ENCODE measurements at regions not wholly inside any gene's neighbourhood (a gene's known extent, or its start where the extent isn't known, plus 50 kb on each side); places are given as distances from the start of the nearest gene placed in this dataset.
"Not testable (repeated sequence)": the region's sequence is repeated elsewhere in the genome, so short reads cannot be mapped to it uniquely, and the experiment has no call there.

DNA sequence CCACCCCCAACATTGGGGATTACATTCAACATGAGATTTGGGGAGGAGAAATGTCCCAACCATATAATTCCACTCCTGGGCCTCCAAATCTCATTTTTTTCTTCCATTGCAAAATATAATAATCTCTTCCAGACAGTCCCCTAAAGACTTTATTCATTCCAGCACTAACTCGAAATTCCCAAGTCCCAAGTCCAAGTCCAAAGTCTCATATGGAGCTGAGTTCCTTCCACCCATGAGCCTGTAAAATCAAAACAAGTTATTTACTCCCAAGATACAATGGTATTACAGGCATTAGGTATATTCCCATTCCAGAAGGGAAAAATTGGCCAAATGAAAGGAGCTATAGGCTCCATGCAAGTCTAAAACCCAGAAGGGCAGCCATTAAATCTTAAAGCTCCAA is 56.7 kb downstream of the P2RY1 start:
- no peak for FAIRE-seq
- TF ChIP-seq POLR2AphosphoS5 (IDR thresholded peaks at IDR 0.05; ENCODE audit: low read depth, low read length): no peak
- TF ChIP-seq TAF1 (IDR thresholded peaks at IDR 0.05; ENCODE audit: low read depth, low read length): no peak
- TF ChIP-seq POU2F2 (IDR thresholded peaks at IDR 0.05; ENCODE audit: low read depth, low read length): no peak
- no peak for TF ChIP-seq PAX5 (IDR thresholded peaks at IDR 0.05; ENCODE audit: insufficient read depth, low read length, severe bottlenecking)
- TF ChIP-seq SPI1 (IDR thresholded peaks at IDR 0.05; ENCODE audit: low read depth, low read length): no peak
- no peak for TF ChIP-seq POLR2A (IDR thresholded peaks at IDR 0.05; ENCODE audit: low read depth, low read length)

GRCh38 chr3:152892446-152892845 is 57.5 kb downstream of the P2RY1 start:
- no peak for DNase-seq (ENCODE audit: insufficient read length, low spot score)
- TF ChIP-seq POLR2A (IDR thresholded peaks at IDR 0.05; ENCODE audit: low read depth, low read length): no peak
- no peak for FAIRE-seq

More for the DNA sequence above, 56.7 kb downstream of the P2RY1 start:
- DNase-seq (ENCODE audit: insufficient read length, low spot score): no peak

GRCh38 chr3:152893647-152894046 is 58.7 kb downstream of the P2RY1 start:
- no peak for TF ChIP-seq PAX5 (IDR thresholded peaks at IDR 0.05; ENCODE audit: insufficient read depth, low read length, severe bottlenecking)
- no peak for TF ChIP-seq POLR2AphosphoS5 (IDR thresholded peaks at IDR 0.05; ENCODE audit: low read depth, low read length)
- FAIRE-seq (no peak), DNase-seq (ENCODE audit: insufficient read length, low spot score) (no peak)

DNA sequence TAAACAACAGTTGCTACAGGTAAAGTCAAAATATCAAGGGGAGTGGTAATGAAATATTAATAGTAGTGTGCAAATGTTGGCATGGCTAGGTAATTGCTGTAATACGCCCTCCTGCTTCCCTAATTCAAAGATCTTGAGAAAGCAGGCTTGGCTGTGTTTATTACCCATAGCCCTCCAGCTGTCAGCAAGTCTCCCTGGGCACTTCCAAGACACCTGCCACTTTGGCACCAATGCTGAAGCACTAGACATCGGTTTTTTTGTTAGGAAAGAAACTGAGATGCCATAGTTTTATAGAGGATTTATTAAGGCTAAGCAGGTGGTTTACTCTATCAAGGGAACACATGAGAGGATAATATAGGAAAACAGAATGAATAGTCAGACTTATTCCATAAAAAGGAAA is 64.4 kb downstream of the P2RY1 start:
- no peak for FAIRE-seq
- no peak for DNase-seq (ENCODE audit: insufficient read length, low spot score)
- TF ChIP-seq POLR2AphosphoS5 (IDR thresholded peaks at IDR 0.05; ENCODE audit: low read depth, low read length) (no peak), POLR2A (IDR thresholded peaks at IDR 0.05; ENCODE audit: low read depth, low read length) (no peak), POU2F2 (IDR thresholded peaks at IDR 0.05; ENCODE audit: low read depth, low read length) (no peak), SPI1 (IDR thresholded peaks at IDR 0.05; ENCODE audit: low read depth, low read length) (no peak), PAX5 (IDR thresholded peaks at IDR 0.05; ENCODE audit: insufficient read depth, low read length, severe bottlenecking) (no peak), TAF1 (IDR thresholded peaks at IDR 0.05; ENCODE audit: low read depth, low read length) (no peak)

- TF ChIP-seq SPI1 (IDR thresholded peaks at IDR 0.05; ENCODE audit: low read depth, low read length) (no peak), POLR2A (IDR thresholded peaks at IDR 0.05; ENCODE audit: low read depth, low read length) (no peak), PAX5 (IDR thresholded peaks at IDR 0.05; ENCODE audit: insufficient read depth, low read length, severe bottlenecking) (no peak), POLR2AphosphoS5 (IDR thresholded peaks at IDR 0.05; ENCODE audit: low read depth, low read length) (no peak), TAF1 (IDR thresholded peaks at IDR 0.05; ENCODE audit: low read depth, low read length) (no peak), POU2F2 (IDR thresholded peaks at IDR 0.05; ENCODE audit: low read depth, low read length) (no peak)
- DNase-seq (ENCODE audit: insufficient read length, low spot score) (no peak), FAIRE-seq (no peak)
These were observed 67.3 kb downstream of the P2RY1 start for GRCh38 chr3:152902141-152902669.

DNA sequence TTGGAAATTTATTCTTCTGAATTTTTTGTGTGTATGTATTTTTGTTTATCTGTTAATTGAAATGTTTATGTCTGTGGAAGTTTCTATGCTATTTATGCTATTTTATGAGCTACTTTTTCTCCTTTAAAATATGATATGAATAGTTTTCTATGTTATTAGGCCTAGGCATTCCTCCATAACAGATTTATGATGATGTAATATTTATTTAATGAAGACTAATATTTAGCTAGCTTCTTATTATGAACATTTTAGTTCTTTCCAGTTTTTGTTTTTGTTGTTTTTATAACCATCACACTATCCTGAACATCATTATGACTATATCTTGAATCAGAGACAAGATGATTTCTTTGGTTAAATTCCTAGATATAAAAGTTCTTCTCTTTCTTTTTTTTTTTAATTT is 70.7 kb downstream of the P2RY1 start:
- FAIRE-seq: no peak
- DNase-seq (ENCODE audit: insufficient read length, low spot score): no peak
- TF ChIP-seq PAX5 (IDR thresholded peaks at IDR 0.05; ENCODE audit: insufficient read depth, low read length, severe bottlenecking) (no peak), TAF1 (IDR thresholded peaks at IDR 0.05; ENCODE audit: low read depth, low read length) (no peak), POLR2AphosphoS5 (IDR thresholded peaks at IDR 0.05; ENCODE audit: low read depth, low read length) (no peak), SPI1 (IDR thresholded peaks at IDR 0.05; ENCODE audit: low read depth, low read length) (no peak), POU2F2 (IDR thresholded peaks at IDR 0.05; ENCODE audit: low read depth, low read length) (no peak), POLR2A (IDR thresholded peaks at IDR 0.05; ENCODE audit: low read depth, low read length) (no peak)

DNA sequence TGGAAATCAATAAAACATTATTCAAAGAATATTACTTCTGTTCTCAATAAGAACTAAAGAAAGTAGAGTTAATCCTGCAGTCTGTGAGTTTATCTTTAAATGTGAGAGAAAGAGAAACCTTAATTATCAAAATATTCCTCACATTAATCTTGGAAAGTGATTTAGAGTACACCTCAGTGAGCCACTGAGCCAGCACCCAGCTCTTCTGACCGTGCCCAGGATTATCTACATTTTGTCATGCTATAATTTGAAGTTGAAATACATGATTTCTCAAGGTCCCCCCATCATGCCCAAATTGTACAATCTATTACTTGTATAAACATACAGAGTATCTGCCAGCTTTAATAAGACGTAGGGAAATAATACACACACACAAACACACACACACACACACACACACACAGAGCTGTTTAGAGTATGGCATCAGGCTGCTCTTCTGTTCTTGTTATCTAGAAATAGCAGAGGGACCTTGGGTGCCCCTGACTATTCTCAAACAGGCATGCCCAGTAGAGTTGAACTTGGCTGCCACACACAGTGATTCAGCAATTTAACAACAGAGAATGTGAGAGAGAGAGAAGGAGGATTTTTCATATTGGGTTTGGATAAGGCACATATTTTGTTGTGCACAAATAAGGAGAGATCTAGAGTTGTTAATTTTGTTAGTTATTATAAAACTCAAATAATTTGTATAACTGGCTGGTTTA is 74.4 kb downstream of the P2RY1 start:
- DNase-seq (ENCODE audit: insufficient read length, low spot score) (no peak), FAIRE-seq (no peak)
- no peak for TF ChIP-seq POLR2AphosphoS5 (IDR thresholded peaks at IDR 0.05; ENCODE audit: low read depth, low read length)
- no peak for TF ChIP-seq SPI1 (IDR thresholded peaks at IDR 0.05; ENCODE audit: low read depth, low read length)
- TF ChIP-seq TAF1 (IDR thresholded peaks at IDR 0.05; ENCODE audit: low read depth, low read length): no peak
- no peak for TF ChIP-seq POLR2A (IDR thresholded peaks at IDR 0.05; ENCODE audit: low read depth, low read length)
- no peak for TF ChIP-seq PAX5 (IDR thresholded peaks at IDR 0.05; ENCODE audit: insufficient read depth, low read length, severe bottlenecking)
- no peak for TF ChIP-seq POU2F2 (IDR thresholded peaks at IDR 0.05; ENCODE audit: low read depth, low read length)

DNA sequence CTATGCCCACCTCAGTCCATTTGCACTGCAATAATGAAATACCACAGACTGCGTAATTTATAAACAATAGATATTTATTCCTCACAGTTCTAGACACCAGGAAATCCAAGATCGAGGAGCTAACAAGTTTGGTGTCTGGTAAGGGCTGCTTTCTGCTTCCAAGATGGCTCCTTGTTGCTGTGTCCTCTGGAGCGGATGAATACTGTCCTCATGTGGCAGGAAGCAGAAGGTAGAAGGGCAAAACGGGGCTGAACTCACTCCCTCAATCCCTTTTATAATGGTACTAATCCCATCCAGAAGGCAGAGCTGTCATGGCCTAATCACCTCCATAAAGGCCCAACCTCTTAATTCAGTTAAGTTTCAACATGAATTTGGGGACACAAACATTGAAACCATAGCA is 75.3 kb downstream of the P2RY1 start:
- DNase-seq (ENCODE audit: insufficient read length, low spot score) (no peak), FAIRE-seq (no peak)
- TF ChIP-seq SPI1 (IDR thresholded peaks at IDR 0.05; ENCODE audit: low read depth, low read length): no peak

- DNase-seq (ENCODE audit: insufficient read length, low spot score) (no peak), FAIRE-seq (no peak)
- TF ChIP-seq POU2F2 (IDR thresholded peaks at IDR 0.05; ENCODE audit: low read depth, low read length) (no peak), POLR2A (IDR thresholded peaks at IDR 0.05; ENCODE audit: low read depth, low read length) (no peak), PAX5 (IDR thresholded peaks at IDR 0.05; ENCODE audit: insufficient read depth, low read length, severe bottlenecking) (no peak), SPI1 (IDR thresholded peaks at IDR 0.05; ENCODE audit: low read depth, low read length) (no peak), TAF1 (IDR thresholded peaks at IDR 0.05; ENCODE audit: low read depth, low read length) (no peak), POLR2AphosphoS5 (IDR thresholded peaks at IDR 0.05; ENCODE audit: low read depth, low read length) (no peak)
These were observed 76.0 kb downstream of the P2RY1 start for GRCh38 chr3:152910966-152911365.

DNA sequence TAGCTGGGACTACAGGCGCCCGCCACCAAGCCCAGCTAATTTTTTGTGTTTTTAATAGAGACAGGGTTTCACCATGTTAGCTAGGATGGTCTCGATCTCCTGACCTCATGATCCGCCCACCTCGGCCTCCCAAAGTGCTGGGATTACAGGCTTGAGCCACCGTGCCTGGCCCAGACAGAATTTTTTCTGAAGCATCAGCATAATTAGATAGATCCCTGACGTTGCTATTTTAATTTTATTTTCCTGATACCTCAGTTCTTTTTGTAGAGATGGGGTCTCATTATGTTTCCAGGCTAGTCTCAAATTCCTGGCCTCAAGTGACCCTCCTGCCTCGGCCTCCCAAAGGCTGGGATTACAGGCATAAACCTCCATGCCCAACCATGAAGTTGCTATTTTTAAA is 79.8 kb downstream of the P2RY1 start:
- not testable (repeated sequence) for DNase-seq (ENCODE audit: insufficient read length, low spot score); FAIRE-seq

- TF ChIP-seq TAF1 (IDR thresholded peaks at IDR 0.05; ENCODE audit: low read depth, low read length): no peak
- no peak for TF ChIP-seq POLR2AphosphoS5 (IDR thresholded peaks at IDR 0.05; ENCODE audit: low read depth, low read length)
- TF ChIP-seq POU2F2 (IDR thresholded peaks at IDR 0.05; ENCODE audit: low read depth, low read length): no peak
- no peak for TF ChIP-seq PAX5 (IDR thresholded peaks at IDR 0.05; ENCODE audit: insufficient read depth, low read length, severe bottlenecking)
- TF ChIP-seq SPI1 (IDR thresholded peaks at IDR 0.05; ENCODE audit: low read depth, low read length): no peak
- no peak for TF ChIP-seq POLR2A (IDR thresholded peaks at IDR 0.05; ENCODE audit: low read depth, low read length)
These were observed 80.8 kb downstream of the P2RY1 start for GRCh38 chr3:152915695-152916094.

More at GRCh38 chr3:152915695-152916094, 80.8 kb downstream of the P2RY1 start:
- no peak for FAIRE-seq
- DNase-seq (ENCODE audit: insufficient read length, low spot score): no peak

Measured in GM12891 (cell line).